MM.1S (cell line): ENCODE measurements at regions not wholly inside any gene's neighbourhood (a gene's known extent, or its start where the extent isn't known, plus 50 kb on each side); places are given as distances from the start of the nearest gene placed in this dataset.

Experiments
- DNase-seq: peaks from one replicate; pipeline ENCODE4 v3.0.0-alpha.2; 2015
- H2AFZ ChIP-seq: fragments of 300-600 bp; sonication (generic); 2 replicates; pipeline ENCODE4 v1.6.0; 2016; ENCODE audit warnings: antibody characterized with exemption, low read length
- H3F3A ChIP-seq: fragments of 300-600 bp; sonication (generic); 2 replicates; pipeline ENCODE4 v1.6.1; 2016; ENCODE audit warnings: mild to moderate bottlenecking, antibody characterized with exemption, low read length, moderate library complexity, mixed read lengths; ENCODE audit not compliant: insufficient read depth
- H3K27ac ChIP-seq: fragments of 300-600 bp; sonication (generic); 2 replicates; pipeline ENCODE4 v1.5.1; 2016; ENCODE audit warnings: mild to moderate bottlenecking, low read length
- H3K27me3 ChIP-seq: fragments of 300-600 bp; sonication (generic); replicated peaks from 2 replicates; pipeline ENCODE4 v1.6.0; 2016; ENCODE audit warnings: low read length; ENCODE audit not compliant: insufficient read depth
- H3K36me3 ChIP-seq: fragments of 300-600 bp; sonication (generic); replicated peaks from 2 replicates; pipeline ENCODE4 v1.6.1; 2016; ENCODE audit warnings: mild to moderate bottlenecking, low read length, mixed read lengths; ENCODE audit not compliant: insufficient read depth
- H3K4me1 ChIP-seq: fragments of 300-600 bp; sonication (generic); 2 replicates; pipeline ENCODE4 v1.6.1; 2016; ENCODE audit warnings: low read length, mixed read lengths
- H3K4me2 ChIP-seq: fragments of 300-600 bp; sonication (generic); 2 replicates; pipeline ENCODE4 v1.6.0; 2016; ENCODE audit warnings: low read depth, low read length
- H3K4me3 ChIP-seq: fragments of 300-600 bp; sonication (generic); 2 replicates; pipeline ENCODE4 v1.5.1; 2016; ENCODE audit warnings: low read length, mixed read lengths
- H3K79me2 ChIP-seq: fragments of 300-600 bp; sonication (generic); 2 replicates; pipeline ENCODE4 v1.6.1; 2016; ENCODE audit warnings: mixed run types, low read length, mixed read lengths
- H3K9ac ChIP-seq: fragments of 300-600 bp; sonication (generic); 2 replicates; pipeline ENCODE4 v1.6.1; 2016; ENCODE audit warnings: low read length, mixed read lengths
- H3K9me2 ChIP-seq: fragments of 300-600 bp; sonication (generic); replicated peaks from 2 replicates; pipeline ENCODE4 v1.6.1; 2016; ENCODE audit warnings: mild to moderate bottlenecking, low read length, mixed read lengths; ENCODE audit not compliant: insufficient read depth
- H3K9me3 ChIP-seq: fragments of 300-600 bp; sonication (generic); replicated peaks from 2 replicates; pipeline ENCODE4 v1.6.1; 2016; ENCODE audit warnings: mild to moderate bottlenecking, low read length, mixed read lengths; ENCODE audit not compliant: insufficient read depth
- H4K20me1 ChIP-seq: fragments of 300-600 bp; sonication (generic); 2 replicates; pipeline ENCODE4 v1.6.1; 2016; ENCODE audit warnings: mild to moderate bottlenecking, low read length, moderate library complexity, mixed read lengths; ENCODE audit not compliant: insufficient read depth
- EZH2 ChIP-seq: fragments of 300-600 bp; sonication (generic); optimal IDR thresholded peaks from 2 replicates; pipeline ENCODE3; 2017; ENCODE audit warnings: low read depth, mild to moderate bottlenecking, antibody characterized with exemption, low read length, mixed read lengths
- EZH2phosphoT487 ChIP-seq: fragments of 300-600 bp; sonication (generic); IDR thresholded peaks from 2 replicates; pipeline ENCODE4 v1.6.1; 2018; ENCODE audit warnings: antibody characterized with exemption, low read length
- TF ChIP-seq, protein P1 (sequence below): fragments of 300-600 bp; sonication (generic); IDR thresholded peaks from 2 replicates; pipeline ENCODE4 v1.5.1; 2016; ENCODE audit warnings: antibody characterized with exemption, low read length, mixed read lengths

DNA sequence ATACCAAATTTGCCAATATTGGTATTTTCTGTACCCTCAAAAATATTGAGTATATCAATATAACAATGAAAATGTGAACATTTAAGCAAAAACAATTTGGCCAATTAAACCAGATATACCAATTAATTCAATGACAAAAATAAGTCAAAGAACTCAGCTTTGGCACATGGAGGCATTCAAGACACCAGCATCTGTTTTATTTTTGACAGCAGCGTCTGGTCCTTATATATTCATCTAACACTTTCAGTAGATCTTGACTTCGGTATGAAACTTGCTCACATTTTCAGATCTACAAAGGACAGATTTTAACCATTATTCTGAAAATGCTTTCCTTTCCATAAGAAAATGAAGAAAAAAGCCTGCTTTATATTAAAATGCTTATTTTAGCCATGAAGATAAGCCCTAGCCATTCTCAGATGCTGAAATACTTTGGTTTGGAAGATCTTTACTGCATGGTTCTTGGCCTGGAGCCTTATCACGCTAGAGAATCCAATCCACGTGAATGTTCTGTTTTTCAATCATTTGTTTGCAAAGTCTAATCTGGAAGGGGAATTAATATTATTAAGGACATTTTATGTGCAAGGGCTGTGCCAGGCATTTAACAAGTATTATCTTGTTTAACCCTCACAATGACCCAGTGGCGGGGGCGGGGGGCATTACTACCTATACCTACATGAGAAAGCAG is 132.2 kb downstream of the DLEU7 start:
- Histone ChIP-seq H4K20me1 (no peaks in the 10 kb centered on the region), H3K4me1 (peaks cover 8% of the 10 kb centered on the region), H3K27ac (no peak overlapping the region), H3K36me3 (no peaks in the 10 kb centered on the region), H3K9me3 (no peaks in the 10 kb centered on the region), H3F3A (no peaks in the 10 kb centered on the region), H3K9ac (no peak overlapping the region), H3K27me3 (no peaks in the 10 kb centered on the region), H3K4me3 (no peak overlapping the region), H3K9me2 (no peaks in the 10 kb centered on the region), H3K4me2 (no peak overlapping the region), H2AFZ (no peak overlapping the region), H3K79me2 (no peaks in the 10 kb centered on the region)
- TF ChIP-seq, protein P1, sequence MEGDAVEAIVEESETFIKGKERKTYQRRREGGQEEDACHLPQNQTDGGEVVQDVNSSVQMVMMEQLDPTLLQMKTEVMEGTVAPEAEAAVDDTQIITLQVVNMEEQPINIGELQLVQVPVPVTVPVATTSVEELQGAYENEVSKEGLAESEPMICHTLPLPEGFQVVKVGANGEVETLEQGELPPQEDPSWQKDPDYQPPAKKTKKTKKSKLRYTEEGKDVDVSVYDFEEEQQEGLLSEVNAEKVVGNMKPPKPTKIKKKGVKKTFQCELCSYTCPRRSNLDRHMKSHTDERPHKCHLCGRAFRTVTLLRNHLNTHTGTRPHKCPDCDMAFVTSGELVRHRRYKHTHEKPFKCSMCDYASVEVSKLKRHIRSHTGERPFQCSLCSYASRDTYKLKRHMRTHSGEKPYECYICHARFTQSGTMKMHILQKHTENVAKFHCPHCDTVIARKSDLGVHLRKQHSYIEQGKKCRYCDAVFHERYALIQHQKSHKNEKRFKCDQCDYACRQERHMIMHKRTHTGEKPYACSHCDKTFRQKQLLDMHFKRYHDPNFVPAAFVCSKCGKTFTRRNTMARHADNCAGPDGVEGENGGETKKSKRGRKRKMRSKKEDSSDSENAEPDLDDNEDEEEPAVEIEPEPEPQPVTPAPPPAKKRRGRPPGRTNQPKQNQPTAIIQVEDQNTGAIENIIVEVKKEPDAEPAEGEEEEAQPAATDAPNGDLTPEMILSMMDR = no peak
- TF ChIP-seq EZH2phosphoT487 (no peak), EZH2 (no peak)
- no peak for DNase-seq

DNA sequence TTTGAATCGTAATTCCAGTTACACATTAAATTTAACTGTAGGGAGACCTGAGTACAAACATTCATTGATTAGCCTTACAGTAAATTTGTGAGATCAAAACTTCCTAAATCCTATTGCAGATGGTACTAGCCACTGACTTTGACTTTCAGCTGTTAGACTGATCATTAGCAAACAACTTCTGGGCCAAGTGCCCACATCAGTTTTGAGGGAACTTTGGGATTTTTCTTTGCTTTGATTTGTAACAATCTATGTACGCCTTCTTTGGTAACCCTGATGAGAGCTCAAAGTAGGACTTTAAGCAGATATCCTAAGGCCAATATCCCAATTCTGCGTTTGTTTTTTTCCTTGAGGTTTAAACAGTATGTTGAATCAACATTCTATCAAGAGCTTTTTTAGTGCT is 131.5 kb downstream of the DLEU7 start:
- no peak overlapping the region for H3K4me2 ChIP-seq
- no peaks in the 10 kb centered on the region for H3K79me2 ChIP-seq
- no peak overlapping the region for H3K27ac ChIP-seq
- H3K9me2 ChIP-seq = no peaks in the 10 kb centered on the region
- no peak overlapping the region for H3K4me3 ChIP-seq
- no peaks in the 10 kb centered on the region for H3K27me3 ChIP-seq
- TF ChIP-seq, protein P1 = no peak
- TF ChIP-seq EZH2phosphoT487 (no peak), EZH2 (no peak)
- DNase-seq = no peak
- H3K4me1 ChIP-seq = peaks cover 8% of the 10 kb centered on the region
- H3K9me3 ChIP-seq = no peaks in the 10 kb centered on the region
- H3F3A ChIP-seq = no peaks in the 10 kb centered on the region
- H3K36me3 ChIP-seq = no peaks in the 10 kb centered on the region
- H3K9ac ChIP-seq = no peak overlapping the region
- no peaks in the 10 kb centered on the region for H4K20me1 ChIP-seq
- H2AFZ ChIP-seq = no peak overlapping the region

DNA sequence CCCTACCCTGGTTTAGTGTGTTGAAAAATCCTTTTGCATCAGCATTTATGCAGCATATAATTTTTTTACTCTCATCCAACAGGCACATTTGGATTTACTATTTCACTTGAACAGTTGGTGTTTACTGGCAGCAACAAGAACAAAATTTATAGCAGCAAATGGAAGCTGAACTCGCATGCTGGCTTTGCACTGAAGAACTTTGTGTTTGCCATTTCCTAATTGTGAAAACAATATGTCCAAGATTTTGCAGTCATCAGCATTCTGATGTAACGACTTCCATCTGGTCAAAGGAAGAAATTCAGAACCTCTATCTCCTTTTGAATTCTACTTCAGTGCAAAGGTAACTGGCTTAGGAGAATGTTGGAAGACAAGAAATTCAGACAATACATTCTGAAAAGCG is 131.0 kb downstream of the DLEU7 start:
- H3K9me2 ChIP-seq = no peaks in the 10 kb centered on the region
- H3K27me3 ChIP-seq = no peaks in the 10 kb centered on the region
- H2AFZ ChIP-seq = no peak overlapping the region
- no peak overlapping the region for H3K27ac ChIP-seq
- H3K36me3 ChIP-seq = no peaks in the 10 kb centered on the region
- H3K4me2 ChIP-seq = no peak overlapping the region
- H3K9ac ChIP-seq = no peak overlapping the region
- DNase-seq = no peak
- H3K79me2 ChIP-seq = no peaks in the 10 kb centered on the region
- H3K4me3 ChIP-seq = no peak overlapping the region
- no peaks in the 10 kb centered on the region for H4K20me1 ChIP-seq
- H3F3A ChIP-seq = no peaks in the 10 kb centered on the region
- H3K9me3 ChIP-seq = no peaks in the 10 kb centered on the region
- TF ChIP-seq, protein P1 = no peak
- TF ChIP-seq EZH2phosphoT487 (no peak), EZH2 (no peak)
- peaks cover 7% of the 10 kb centered on the region for H3K4me1 ChIP-seq
